ENCODE measurements at regions not wholly inside any gene's neighbourhood (a gene's known extent, or its start where the extent isn't known, plus 50 kb on each side); places are given as distances from the start of the nearest gene placed in this dataset.

- TF ChIP-seq, protein P1, sequence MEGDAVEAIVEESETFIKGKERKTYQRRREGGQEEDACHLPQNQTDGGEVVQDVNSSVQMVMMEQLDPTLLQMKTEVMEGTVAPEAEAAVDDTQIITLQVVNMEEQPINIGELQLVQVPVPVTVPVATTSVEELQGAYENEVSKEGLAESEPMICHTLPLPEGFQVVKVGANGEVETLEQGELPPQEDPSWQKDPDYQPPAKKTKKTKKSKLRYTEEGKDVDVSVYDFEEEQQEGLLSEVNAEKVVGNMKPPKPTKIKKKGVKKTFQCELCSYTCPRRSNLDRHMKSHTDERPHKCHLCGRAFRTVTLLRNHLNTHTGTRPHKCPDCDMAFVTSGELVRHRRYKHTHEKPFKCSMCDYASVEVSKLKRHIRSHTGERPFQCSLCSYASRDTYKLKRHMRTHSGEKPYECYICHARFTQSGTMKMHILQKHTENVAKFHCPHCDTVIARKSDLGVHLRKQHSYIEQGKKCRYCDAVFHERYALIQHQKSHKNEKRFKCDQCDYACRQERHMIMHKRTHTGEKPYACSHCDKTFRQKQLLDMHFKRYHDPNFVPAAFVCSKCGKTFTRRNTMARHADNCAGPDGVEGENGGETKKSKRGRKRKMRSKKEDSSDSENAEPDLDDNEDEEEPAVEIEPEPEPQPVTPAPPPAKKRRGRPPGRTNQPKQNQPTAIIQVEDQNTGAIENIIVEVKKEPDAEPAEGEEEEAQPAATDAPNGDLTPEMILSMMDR (IDR thresholded peaks at IDR 0.05; ENCODE audit: poor library complexity): no peak
- no peak for TF ChIP-seq EZH2 (IDR thresholded peaks at IDR 0.05; ENCODE audit: borderline replicate concordance)
Observed at GRCh38 chr6:14511061-14511586, 393.6 kb downstream of the CD83 start.
